NCI-H2171 treated with DMSO at 0.1 percent for 48 hours (cell line): ENCODE measurements at regions not wholly inside any gene's neighbourhood (a gene's known extent, or its start where the extent isn't known, plus 50 kb on each side); places are given as distances from the start of the nearest gene placed in this dataset.
"Not testable (repeated sequence)": the region's sequence is repeated elsewhere in the genome, so short reads cannot be mapped to it uniquely, and the experiment has no call there.

Experiments used
- DNase-seq: peaks from one replicate; lab custom pipeline; 2025; lab: John Stamatoyannopoulos, UW

- no peak for DNase-seq
Observed at GRCh38 chr1:79226963-79227362, 220.4 kb upstream of the ADGRL4 start.

GRCh38 chr1:79224537-79224936 is 218.0 kb upstream of the ADGRL4 start:
- no peak for DNase-seq

- DNase-seq, result no peak
Observed at GRCh38 chr1:79220509-79220908, 214.0 kb upstream of the ADGRL4 start.

- no peak for DNase-seq
Observed at GRCh38 chr1:79215311-79215710, 208.8 kb upstream of the ADGRL4 start.

GRCh38 chr1:79207786-79208185 is 201.3 kb upstream of the ADGRL4 start:
- DNase-seq, result no peak

GRCh38 chr1:79207331-79207730 is 200.8 kb upstream of the ADGRL4 start:
- DNase-seq, result no peak

- no peak for DNase-seq
Observed at GRCh38 chr1:79204779-79205479, 198.4 kb upstream of the ADGRL4 start.

GRCh38 chr1:79198832-79199231 is 192.3 kb upstream of the ADGRL4 start:
- no peak for DNase-seq

- no peak for DNase-seq
Observed at GRCh38 chr1:79197421-79197820, 190.9 kb upstream of the ADGRL4 start.

- no peak for DNase-seq
Observed at GRCh38 chr1:79196211-79196610, 189.7 kb upstream of the ADGRL4 start.

GRCh38 chr1:79193211-79194079 is 186.9 kb upstream of the ADGRL4 start:
- DNase-seq, result no peak

GRCh38 chr1:79190074-79190473 is 183.5 kb upstream of the ADGRL4 start:
- DNase-seq, result no peak

GRCh38 chr1:79188337-79188736 is 181.8 kb upstream of the ADGRL4 start:
- no peak for DNase-seq

- no peak for DNase-seq
Observed at GRCh38 chr1:79186260-79186659, 179.7 kb upstream of the ADGRL4 start.

GRCh38 chr1:79177844-79178243 is 171.3 kb upstream of the ADGRL4 start:
- no peak for DNase-seq

- no peak for DNase-seq
Observed at GRCh38 chr1:79161077-79161476, 154.5 kb upstream of the ADGRL4 start.

- DNase-seq, result no peak
Observed at GRCh38 chr1:79155991-79156390, 149.5 kb upstream of the ADGRL4 start.

GRCh38 chr1:79151006-79151796 is 144.7 kb upstream of the ADGRL4 start:
- no peak for DNase-seq

- no peak for DNase-seq
Observed at GRCh38 chr1:79150576-79150975, 144.0 kb upstream of the ADGRL4 start.

- DNase-seq, result not testable (repeated sequence)
Observed at GRCh38 chr1:79138227-79138626, 131.7 kb upstream of the ADGRL4 start.

- no peak for DNase-seq
Observed at GRCh38 chr1:79133774-79134364, 127.3 kb upstream of the ADGRL4 start.

- no peak for DNase-seq
Observed at GRCh38 chr1:79131626-79132025, 125.1 kb upstream of the ADGRL4 start.
